GM19351 (cell line): ENCODE measurements at regions not wholly inside any gene's neighbourhood (a gene's known extent, or its start where the extent isn't known, plus 50 kb on each side); places are given as distances from the start of the nearest gene placed in this dataset.
A peak's percentile ranks its signal among the peaks of the same experiment; 100 is the strongest.
"Not testable (repeated sequence)": the region's sequence is repeated elsewhere in the genome, so short reads cannot be mapped to it uniquely, and the experiment has no call there.

Source experiments
- ATAC-seq: cut with Tn5 transposase; IDR thresholded peaks from one replicate; pipeline ENCODE4 v1.9.1; 2021; ENCODE audit warnings: mild to moderate bottlenecking, moderate library complexity; ENCODE audit not compliant: unreplicated experiment

DNA sequence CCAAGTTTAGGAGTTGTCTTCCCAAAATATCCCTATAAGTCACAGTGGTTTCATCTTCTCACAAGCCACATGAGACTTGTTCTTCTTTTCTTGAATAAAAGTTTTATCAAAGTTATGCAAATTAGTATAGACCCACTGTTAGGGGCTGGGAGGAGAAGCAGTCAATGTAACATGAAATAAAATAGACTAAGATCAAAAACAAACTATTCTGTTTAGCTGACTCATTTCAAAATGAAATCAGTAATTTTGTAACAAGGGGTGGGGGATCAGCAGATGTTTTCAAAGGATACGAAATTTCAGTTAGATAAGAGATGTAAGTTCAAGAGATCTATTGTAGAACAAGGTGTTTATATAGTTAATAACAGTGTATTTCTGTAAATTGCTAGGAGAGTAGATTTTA lies 339.6 kb upstream of the PRDM1 start:
- ATAC-seq: peak; percentile 44

DNA sequence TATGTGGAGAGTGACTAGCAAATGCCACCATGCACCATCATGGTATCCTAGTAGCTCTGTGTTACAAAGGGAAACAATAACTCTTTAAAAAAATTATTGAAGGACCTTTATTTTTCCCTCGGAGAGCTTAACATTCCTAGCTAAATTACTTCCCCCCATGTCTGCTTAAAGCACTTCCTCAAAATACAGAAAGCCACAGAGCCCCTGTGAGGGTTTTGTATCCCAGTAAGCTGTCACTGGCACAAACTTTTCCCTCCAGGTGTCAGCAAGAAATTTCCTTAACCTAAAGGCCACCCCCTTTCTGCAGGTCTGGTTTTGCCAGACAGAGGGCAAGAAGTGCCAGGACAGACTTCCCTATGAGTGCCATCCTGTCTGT lies 340.0 kb upstream of the PRDM1 start:
- no peak for ATAC-seq

DNA sequence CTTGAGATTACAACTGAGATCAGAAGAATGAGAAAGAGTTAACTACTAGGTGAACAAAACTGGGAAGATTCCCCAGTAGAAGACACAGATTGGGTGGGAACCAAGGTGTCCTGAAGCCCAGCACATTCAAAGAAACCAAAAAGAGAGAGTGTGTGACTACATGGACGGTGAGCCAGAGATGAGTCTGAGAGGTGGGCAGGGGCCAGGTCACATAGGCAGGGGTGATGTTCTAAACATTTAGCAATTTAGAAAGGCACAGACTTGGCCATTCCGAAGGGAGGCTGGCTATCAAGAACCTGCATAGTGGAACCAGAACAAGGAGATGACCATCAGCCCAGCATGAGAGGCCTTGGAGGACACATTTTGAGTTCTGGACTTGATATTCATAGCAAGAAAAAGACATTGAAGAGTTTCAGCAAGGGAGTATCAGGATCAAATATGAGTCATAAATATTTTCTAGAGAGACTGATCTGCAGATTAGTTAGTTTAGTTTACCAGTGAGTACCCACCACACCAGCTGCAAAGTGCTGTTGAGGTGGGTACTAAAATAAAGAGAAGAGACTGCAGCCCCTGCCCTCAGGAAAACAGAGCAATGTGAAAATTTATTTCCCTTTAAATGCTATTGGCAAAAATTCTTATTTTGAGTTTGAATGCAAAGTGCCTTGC lies 340.5 kb upstream of the PRDM1 start:
- no peak for ATAC-seq

DNA sequence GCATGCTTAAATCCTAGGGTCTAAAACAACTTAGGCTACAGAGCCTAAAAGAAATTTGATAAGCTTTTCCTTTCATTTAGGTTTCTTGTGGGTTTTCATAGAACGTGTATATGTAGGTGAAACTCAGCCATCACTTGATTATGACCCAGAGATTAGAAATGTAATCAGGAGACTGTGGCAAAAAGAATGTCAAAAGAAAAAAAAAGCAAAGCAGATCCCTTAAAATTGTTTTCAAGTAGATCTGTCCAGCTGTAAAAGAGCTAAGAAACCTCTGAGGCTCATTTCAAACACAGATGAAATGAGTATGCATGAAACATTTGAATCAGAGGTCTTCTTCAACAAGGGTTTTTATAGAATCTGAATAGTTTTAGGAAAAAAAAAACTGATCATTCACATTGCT lies 341.3 kb upstream of the PRDM1 start:
- ATAC-seq: no peak

DNA sequence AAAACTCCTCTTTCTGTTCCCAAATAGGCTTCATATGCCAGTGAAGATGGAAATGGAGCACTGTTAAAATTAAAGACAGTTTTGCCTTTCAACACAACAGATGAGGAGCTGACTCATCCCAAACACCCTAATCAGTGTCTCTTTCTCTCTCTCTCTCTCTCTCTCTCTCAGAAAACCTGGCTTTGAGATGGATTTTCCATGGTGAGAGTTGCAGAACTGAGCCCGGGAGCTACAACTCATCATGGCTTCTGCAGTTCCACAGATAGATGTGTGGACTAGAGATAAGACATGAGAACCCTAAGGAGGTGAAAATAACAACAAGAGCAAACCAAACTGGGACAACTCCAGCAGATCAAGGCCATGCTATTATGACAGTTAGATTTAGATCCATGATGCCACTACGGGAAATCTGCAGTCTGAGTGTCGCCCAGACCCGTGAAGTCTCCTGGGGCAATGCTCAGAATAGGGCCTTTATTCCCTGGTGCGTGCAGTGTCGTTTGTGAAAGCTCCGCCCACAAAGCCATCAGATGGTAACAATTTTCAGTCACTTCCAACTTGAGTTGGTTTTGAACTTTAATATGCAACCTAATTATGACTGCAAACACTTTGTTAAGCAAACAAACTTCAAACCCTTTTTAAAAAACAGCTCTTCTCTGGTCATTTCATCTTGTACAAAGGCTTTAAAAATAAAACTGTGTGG lies 338.2 kb upstream of the PREP start:
- no peak for ATAC-seq

DNA sequence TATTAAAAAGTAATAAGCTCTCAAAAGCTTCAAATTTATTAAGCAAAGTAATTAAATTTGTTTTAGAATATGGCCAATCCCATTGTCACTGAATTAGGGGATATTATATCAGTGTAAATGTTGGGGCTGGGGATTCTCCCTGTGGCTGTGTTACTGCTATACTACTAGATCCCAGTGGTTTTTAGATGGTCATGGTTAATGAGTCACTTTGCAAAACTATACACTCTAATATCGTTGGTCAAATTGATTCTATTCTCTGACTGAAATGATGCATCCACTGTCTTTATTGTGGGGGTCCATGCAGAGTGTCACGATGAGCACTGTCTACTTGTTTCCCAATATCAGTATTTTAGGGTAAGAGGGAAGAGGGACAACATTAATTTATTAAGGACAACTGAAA lies 336.9 kb upstream of the PREP start:
- no peak for ATAC-seq

DNA sequence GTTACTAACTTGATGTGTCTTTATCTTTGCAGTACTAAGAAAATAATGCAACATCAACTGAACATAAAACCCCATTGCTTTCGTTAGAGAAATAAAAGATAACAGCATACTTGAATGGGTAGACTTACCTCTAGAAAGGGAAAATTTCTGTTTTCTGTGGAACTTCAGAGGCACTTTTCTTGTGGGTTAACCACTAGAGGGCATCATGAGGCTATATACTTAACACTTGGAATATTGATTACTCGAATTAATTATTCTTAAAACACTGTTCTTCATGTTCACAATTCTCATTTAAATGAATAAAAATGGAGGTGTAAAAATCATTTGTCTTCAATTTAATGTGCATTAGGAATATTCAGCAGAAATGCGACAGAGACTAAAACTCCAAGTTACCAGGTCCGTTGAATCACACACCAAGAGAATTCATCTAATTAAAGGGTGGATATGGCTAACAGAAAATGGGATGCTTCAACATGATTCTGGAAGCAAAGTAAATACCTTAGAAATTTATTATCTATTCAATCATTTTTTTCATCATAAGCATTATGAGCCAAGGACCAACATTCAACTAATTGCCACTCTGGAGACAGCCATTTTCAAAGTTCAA lies 330.8 kb upstream of the PREP start:
- ATAC-seq: no peak

DNA sequence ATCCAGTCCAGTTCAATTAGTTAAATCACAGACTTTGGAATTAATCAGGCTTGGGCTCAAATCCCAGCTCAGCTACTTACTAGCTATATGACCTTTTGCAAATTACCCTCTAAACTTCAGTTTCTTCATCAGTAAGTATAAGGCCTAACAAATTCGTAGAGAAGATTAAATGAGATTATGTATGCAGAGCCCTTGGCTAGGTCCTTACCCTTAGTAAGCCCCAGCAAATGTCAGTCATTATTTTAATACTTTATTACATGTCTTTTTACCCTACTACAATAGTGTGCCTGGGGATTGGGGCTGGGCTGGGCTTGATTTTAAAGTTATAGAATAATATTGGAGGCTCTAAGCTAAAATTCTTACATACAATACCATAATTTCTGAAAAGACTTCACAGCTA lies 326.1 kb upstream of the PREP start:
- ATAC-seq: no peak

DNA sequence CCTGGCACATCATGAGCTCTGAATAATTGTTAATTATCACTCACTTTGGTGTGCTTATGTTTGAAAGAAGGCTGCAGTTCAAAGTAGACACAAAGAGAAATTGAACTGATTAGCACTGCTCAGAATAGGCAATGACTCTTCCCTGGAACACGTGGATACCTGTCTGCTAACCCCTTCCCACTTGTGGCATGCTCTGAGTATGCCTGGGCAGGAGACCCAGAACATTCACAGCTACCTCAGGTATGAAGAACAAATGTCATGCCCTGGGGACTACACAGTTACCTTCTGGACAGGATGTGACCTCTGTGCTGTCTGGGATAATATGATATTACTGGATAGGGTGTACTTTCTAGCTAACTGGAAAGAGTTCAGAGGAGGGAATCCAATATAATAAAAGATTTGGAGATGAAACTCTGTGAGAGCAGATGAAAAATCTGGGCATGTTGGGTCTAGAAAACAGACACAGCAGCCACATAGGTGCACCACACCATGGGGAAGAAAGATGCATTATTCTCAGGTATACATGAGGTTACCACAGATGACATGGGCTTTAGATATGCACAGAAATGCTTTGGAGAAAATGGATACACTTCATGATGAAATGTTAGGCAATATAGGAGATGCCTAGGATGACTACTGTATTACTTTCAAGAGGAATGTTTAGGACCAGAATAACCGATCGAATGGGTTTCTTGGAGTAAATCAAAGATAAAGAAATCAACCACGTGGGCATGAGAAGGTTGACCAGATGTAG lies 324.2 kb upstream of the PREP start:
- no peak for ATAC-seq

DNA sequence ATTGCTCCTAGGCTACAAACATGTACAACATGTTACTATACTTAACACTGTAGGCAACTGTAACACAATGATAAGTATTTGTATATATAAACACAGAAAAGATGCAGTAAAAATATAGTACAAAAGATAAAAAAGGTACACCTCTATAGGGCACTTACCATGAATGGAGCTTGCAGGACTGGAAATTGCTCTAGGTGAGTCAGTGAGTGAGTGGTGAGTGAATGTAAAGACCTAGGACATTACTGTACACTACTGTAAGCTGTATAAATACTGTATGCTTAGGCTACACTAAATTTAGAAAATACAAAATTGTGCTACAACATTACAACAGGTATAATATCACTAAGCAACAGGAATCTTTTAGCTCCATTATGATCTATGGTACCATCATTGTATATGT lies 312.0 kb upstream of the PREP start:
- no peak for ATAC-seq

DNA sequence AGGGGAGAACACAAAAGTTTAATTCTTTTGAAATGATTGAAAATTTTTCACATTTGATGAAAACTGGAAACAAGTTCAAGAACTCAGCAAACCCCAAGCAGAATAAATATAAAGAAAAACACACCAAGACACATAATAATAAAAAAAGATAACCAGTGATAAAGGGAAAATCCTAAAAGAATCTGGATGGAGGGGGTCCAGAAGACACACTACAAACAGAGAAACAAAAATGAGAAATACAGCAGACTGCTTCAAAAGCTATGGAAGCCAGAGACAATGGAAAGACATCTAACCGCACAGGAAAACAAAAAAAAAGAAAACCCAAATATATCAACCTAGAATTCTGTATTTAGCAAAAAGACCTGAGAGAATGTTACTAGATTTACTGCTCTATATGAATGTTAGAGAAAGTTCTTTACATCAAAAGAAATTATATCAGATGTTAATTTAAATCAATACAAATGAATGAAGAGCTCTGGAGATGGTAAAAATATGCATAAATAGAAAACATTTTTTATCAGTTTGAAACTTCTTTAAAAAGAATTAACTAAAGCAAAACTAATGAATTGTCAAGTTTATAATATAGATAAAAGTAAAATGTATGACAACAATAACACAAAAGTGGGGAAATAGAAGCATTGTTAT lies 310.7 kb upstream of the PREP start:
- ATAC-seq: no peak

DNA sequence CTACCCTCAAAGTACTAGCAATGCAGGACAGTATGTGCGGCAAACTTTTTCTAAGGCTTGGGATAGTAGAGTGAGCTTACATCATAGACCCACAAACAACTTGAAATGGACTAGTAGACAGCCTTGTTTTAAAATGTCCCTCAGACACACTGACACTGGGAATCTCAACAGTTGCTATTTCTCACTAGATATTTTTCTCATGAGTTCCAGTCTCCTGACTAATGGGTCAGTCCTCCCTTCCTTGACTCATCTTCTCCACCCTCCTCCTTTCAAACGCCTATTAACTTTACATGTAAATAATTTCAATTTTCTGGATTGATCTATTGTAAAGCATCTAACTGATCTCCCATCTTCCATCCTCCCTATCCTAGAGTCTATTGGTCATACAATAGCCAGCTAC lies 308.3 kb upstream of the PREP start:
- no peak for ATAC-seq

DNA sequence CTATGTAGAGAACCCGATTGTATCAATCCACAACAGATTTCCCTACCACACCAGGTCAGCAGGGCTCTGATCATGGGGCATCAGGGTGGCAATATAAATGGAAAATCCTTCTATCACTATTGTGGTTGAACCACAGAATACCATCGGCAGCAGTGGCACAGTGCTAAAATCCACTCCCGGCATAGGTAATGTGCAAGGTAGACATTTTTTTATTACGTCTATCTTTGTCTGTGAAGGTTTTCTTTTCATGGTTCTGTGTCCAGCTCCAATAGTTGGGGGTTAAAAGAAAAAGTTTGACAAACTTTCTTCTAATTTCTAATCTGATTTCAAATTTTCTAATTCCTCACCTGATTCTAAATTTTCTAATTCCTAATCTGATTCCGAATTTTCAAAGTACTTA lies 302.7 kb upstream of the PREP start:
- no peak for ATAC-seq

DNA sequence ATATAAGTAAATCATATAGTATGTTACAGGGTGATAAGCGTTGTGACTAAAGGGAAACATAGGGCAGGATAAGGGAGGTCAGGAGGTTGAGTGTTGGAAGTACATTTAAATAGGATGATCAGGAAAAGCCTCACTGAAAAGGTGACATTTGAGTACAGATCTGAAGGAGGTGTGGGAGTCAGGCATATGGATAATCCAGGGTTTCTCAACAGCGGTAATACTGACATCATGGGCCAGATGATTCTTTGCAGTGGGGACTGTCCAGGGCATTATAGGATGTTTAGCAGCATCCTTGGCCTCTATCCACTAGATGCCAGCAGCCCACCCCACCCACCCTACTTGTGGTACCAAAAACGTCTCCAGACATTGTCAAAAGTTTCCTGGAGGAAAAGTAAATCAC lies 292.6 kb upstream of the PREP start:
- ATAC-seq: no peak

DNA sequence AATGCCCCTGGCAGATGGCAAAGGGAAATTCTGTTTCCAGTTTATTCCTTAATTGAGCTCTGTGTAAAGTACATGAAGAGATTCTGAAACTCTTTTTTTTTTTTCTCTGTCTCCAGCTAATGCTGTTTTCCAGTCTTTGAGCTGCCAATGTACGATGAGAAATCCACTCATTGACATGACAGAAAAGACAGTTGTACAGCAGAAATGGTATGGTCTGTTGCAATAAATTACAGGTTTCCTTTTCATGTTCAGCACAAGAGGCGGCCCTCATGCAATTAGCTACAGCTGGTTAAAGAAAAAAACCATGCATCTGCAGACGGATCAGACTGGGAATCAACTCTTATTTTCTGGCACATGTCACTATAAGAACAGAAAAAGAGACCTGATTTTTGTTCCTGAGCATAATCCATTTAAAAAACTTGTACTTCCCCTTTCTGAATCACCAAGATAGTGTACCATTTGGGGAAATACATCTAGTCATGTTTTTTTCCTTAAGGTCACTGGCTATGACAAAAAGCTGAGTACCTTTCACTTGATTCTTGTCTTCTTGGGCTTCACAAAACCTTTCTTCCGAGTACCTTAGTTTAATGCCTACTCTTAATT lies 289.8 kb upstream of the PREP start:
- no peak for ATAC-seq

DNA sequence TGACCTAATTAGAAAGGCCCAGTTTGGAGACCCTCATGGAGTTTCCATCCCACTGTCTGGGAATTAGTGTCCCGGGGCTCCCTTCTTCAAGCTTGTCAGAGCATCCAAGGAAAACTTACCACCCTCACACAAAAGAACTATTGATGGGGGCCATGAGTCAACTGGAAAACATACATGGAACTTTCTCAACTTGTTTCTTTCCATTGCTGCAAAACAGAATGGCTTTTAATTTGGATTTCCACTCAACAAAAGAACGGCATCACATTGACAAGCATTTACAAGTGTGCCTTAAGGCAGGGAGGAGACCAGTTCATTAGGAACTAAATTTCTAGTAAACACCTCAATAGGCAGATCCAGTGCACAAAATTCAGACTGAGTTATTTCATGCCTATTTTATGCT lies 289.1 kb upstream of the PREP start:
- no peak for ATAC-seq

DNA sequence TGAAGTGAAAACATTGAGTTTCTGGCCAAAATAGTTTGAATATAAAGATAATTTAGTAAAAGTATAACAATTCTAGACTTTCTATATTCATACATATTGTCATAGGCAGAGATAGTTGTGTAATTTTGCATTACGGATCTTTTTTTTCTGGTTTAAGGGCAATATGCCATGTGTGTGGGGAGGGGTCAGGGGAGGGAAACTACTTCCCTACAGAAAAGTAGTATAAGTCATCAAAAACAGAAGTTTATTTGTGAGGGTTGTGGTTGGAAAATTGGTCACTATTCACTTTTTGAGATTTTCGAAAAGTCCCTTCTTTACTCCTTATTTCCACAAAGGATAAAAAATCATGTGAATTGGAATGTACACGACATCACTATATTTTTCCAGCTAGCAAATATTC lies 288.2 kb upstream of the PREP start:
- no peak for ATAC-seq

DNA sequence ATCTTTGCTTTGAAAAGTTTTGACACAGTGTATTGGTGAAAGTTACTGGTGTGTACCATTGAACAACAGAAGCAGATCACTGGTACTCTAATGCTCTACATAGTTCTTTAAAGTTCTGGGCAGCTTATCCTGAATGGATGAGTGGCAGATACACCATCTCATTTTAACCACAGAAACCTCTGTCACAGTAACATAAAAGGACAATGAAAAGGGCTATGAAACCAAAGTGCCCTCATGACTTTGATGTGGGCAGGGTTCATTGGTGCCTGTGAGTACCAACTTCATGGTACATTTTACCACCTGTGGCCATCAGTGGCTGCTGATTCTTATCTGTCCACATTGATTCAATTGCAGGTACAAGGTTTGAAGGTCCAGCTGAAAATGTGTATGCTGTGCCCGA lies 285.7 kb upstream of the PREP start:
- no peak for ATAC-seq

DNA sequence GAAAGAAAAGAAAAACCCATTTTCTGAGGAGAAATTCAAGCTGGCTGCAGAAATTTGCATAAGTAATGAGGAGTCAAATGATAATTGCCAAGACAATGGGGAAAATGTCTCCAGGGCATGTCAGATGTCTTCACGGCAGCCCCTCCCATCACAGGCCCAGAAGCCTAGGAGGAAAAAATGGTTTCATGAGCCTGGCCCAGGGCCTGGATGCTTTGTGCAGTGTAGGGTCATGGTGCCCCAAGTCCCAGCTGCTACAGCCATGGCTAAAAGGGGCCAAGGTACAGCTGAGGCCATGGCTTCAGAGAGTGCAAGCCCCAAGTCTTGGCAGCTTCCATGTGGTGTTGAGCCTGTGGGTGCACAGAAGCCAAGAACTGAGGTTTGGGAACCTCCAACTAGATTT lies 283.9 kb upstream of the PREP start:
- not testable (repeated sequence) for ATAC-seq

DNA sequence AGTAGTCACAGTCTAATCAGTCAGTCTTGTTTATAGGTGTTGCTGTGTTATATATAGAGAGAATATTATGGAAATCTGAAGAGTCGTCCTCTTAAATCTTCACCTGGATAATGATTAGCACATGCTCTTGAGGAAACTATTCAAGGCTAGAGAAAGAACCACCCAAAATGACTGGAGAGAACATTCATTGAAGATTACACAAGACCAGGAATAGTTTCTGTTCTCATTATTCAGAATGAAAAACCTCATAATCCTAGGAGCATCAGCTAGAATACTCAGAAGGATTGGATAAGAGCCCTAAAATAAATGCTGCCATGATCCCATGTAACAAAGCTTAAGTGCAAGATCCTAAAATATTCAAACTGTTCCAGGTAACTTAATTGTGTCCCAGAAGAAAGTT lies 278.2 kb upstream of the PREP start:
- ATAC-seq: no peak

DNA sequence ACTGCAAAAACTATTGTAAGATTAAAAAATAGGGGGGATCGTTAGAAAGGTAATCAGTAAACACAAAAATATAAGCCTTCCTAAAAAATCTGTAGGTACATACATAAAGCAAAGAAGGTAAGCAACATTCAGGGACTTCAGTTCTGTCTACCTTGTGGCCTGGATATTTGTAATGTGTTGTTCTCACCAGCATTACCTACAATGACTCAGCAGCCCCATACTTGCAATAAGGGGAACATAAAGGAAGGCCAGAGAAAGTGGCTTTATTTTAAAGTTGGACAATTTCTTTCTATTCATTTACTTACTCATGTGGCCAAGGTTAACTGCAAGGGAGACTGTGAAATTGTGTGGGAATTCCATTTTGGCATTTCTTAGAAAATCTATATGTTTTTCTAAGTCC lies 277.2 kb upstream of the PREP start:
- ATAC-seq: no peak
